ENCODE measurements at regions not wholly inside any gene's neighbourhood (a gene's known extent, or its start where the extent isn't known, plus 50 kb on each side); places are given as distances from the start of the nearest gene placed in this dataset.

GRCh38 chr15:60093273-60094067 lies 89.4 kb downstream of the FOXB1 start:
- Histone ChIP-seq H3K4me1 (ENCODE audit: control insufficient read depth, insufficient read depth, low read length, unreplicated experiment) (peaks cover 45% of the 10 kb centered on the region), H3K36me3 (ENCODE audit: insufficient read depth, low read length) (no peaks in the 10 kb centered on the region), H3K27ac (ENCODE audit: low read depth, low read length) (no peak overlapping the region), H2AFZ (ENCODE audit: low read length, unreplicated experiment) (no peak overlapping the region), H3K79me2 (ENCODE audit: control insufficient read depth, insufficient read depth, low read length, unreplicated experiment) (no peaks in the 10 kb centered on the region), H3K27me3 (ENCODE audit: insufficient read depth, low read length) (no peaks in the 10 kb centered on the region), H3K4me3 (ENCODE audit: low read depth, low read length) (no peak overlapping the region)

GRCh38 chr15:60095711-60096110 lies 91.6 kb downstream of the FOXB1 start:
- no peaks in the 10 kb centered on the region for H3K79me2 ChIP-seq (ENCODE audit: control insufficient read depth, insufficient read depth, low read length, unreplicated experiment)
- no peaks in the 10 kb centered on the region for H3K27me3 ChIP-seq (ENCODE audit: insufficient read depth, low read length)
- no peaks in the 10 kb centered on the region for H3K36me3 ChIP-seq (ENCODE audit: insufficient read depth, low read length)
- peak overlapping the region; percentile 86 for H3K27ac ChIP-seq (ENCODE audit: low read depth, low read length)
- H3K4me1 ChIP-seq (ENCODE audit: control insufficient read depth, insufficient read depth, low read length, unreplicated experiment) = peaks cover 37% of the 10 kb centered on the region
- peak overlapping the region; percentile 87 for H2AFZ ChIP-seq (ENCODE audit: low read length, unreplicated experiment)
- H3K4me3 ChIP-seq (ENCODE audit: low read depth, low read length) = no peak overlapping the region

- Histone ChIP-seq H2AFZ (ENCODE audit: low read length, unreplicated experiment) (peak overlapping the region; percentile 87), H3K4me3 (ENCODE audit: low read depth, low read length) (no peak overlapping the region), H3K79me2 (ENCODE audit: control insufficient read depth, insufficient read depth, low read length, unreplicated experiment) (no peaks in the 10 kb centered on the region), H3K27me3 (ENCODE audit: insufficient read depth, low read length) (no peaks in the 10 kb centered on the region), H3K36me3 (ENCODE audit: insufficient read depth, low read length) (no peaks in the 10 kb centered on the region), H3K27ac (ENCODE audit: low read depth, low read length) (peak overlapping the region; percentile 86), H3K4me1 (ENCODE audit: control insufficient read depth, insufficient read depth, low read length, unreplicated experiment) (peaks cover 33% of the 10 kb centered on the region)
These were observed 92.0 kb downstream of the FOXB1 start for GRCh38 chr15:60096157-60096556.

- Histone ChIP-seq H3K27ac (ENCODE audit: low read depth, low read length) (no peak overlapping the region), H3K27me3 (ENCODE audit: insufficient read depth, low read length) (no peaks in the 10 kb centered on the region), H2AFZ (ENCODE audit: low read length, unreplicated experiment) (no peak overlapping the region), H3K36me3 (ENCODE audit: insufficient read depth, low read length) (no peaks in the 10 kb centered on the region), H3K4me1 (ENCODE audit: control insufficient read depth, insufficient read depth, low read length, unreplicated experiment) (peaks cover 6% of the 10 kb centered on the region), H3K4me3 (ENCODE audit: low read depth, low read length) (no peak overlapping the region), H3K79me2 (ENCODE audit: control insufficient read depth, insufficient read depth, low read length, unreplicated experiment) (no peaks in the 10 kb centered on the region)
These were observed 97.3 kb downstream of the FOXB1 start for GRCh38 chr15:60101416-60101815.

- H3K4me3 ChIP-seq (ENCODE audit: low read depth, low read length) = no peak overlapping the region
These were observed 98.6 kb downstream of the FOXB1 start for GRCh38 chr15:60102748-60103147.

GRCh38 chr15:60110909-60111308 lies 106.8 kb downstream of the FOXB1 start:
- Histone ChIP-seq H2AFZ (ENCODE audit: low read length, unreplicated experiment) (no peak overlapping the region), H3K27ac (ENCODE audit: low read depth, low read length) (no peak overlapping the region), H3K4me3 (ENCODE audit: low read depth, low read length) (no peak overlapping the region), H3K79me2 (ENCODE audit: control insufficient read depth, insufficient read depth, low read length, unreplicated experiment) (no peaks in the 10 kb centered on the region), H3K36me3 (ENCODE audit: insufficient read depth, low read length) (no peaks in the 10 kb centered on the region), H3K4me1 (ENCODE audit: control insufficient read depth, insufficient read depth, low read length, unreplicated experiment) (peaks cover 4% of the 10 kb centered on the region), H3K27me3 (ENCODE audit: insufficient read depth, low read length) (no peaks in the 10 kb centered on the region)

More at GRCh38 chr15:60102748-60103147, 98.6 kb downstream of the FOXB1 start:
- no peaks in the 10 kb centered on the region for H3K36me3 ChIP-seq (ENCODE audit: insufficient read depth, low read length)
- H3K79me2 ChIP-seq (ENCODE audit: control insufficient read depth, insufficient read depth, low read length, unreplicated experiment) = no peaks in the 10 kb centered on the region
- no peaks in the 10 kb centered on the region for H3K27me3 ChIP-seq (ENCODE audit: insufficient read depth, low read length)
- no peak overlapping the region for H2AFZ ChIP-seq (ENCODE audit: low read length, unreplicated experiment)
- no peak overlapping the region for H3K27ac ChIP-seq (ENCODE audit: low read depth, low read length)
- H3K4me1 ChIP-seq (ENCODE audit: control insufficient read depth, insufficient read depth, low read length, unreplicated experiment) = no peaks in the 10 kb centered on the region

GRCh38 chr15:60115579-60116380 lies 111.7 kb downstream of the FOXB1 start:
- no peaks in the 10 kb centered on the region for H3K79me2 ChIP-seq (ENCODE audit: control insufficient read depth, insufficient read depth, low read length, unreplicated experiment)
- H2AFZ ChIP-seq (ENCODE audit: low read length, unreplicated experiment) = no peak overlapping the region
- H3K27ac ChIP-seq (ENCODE audit: low read depth, low read length) = no peak overlapping the region
- no peak overlapping the region for H3K4me3 ChIP-seq (ENCODE audit: low read depth, low read length)
- no peaks in the 10 kb centered on the region for H3K36me3 ChIP-seq (ENCODE audit: insufficient read depth, low read length)
- peaks cover 18% of the 10 kb centered on the region; the same call in 1 of the 2 replicates for H3K27me3 ChIP-seq (ENCODE audit: insufficient read depth, low read length)
- peaks cover 8% of the 10 kb centered on the region for H3K4me1 ChIP-seq (ENCODE audit: control insufficient read depth, insufficient read depth, low read length, unreplicated experiment)

- Histone ChIP-seq H3K4me3 (ENCODE audit: low read depth, low read length) (no peak overlapping the region), H2AFZ (ENCODE audit: low read length, unreplicated experiment) (no peak overlapping the region), H3K27me3 (ENCODE audit: insufficient read depth, low read length) (peaks cover 18% of the 10 kb centered on the region; the same call in 1 of the 2 replicates), H3K27ac (ENCODE audit: low read depth, low read length) (no peak overlapping the region), H3K36me3 (ENCODE audit: insufficient read depth, low read length) (no peaks in the 10 kb centered on the region), H3K79me2 (ENCODE audit: control insufficient read depth, insufficient read depth, low read length, unreplicated experiment) (no peaks in the 10 kb centered on the region), H3K4me1 (ENCODE audit: control insufficient read depth, insufficient read depth, low read length, unreplicated experiment) (peaks cover 8% of the 10 kb centered on the region)
These were observed 112.5 kb downstream of the FOXB1 start for GRCh38 chr15:60116456-60117089.

GRCh38 chr15:60118146-60118545 lies 114.0 kb downstream of the FOXB1 start:
- Histone ChIP-seq H3K4me1 (ENCODE audit: control insufficient read depth, insufficient read depth, low read length, unreplicated experiment) (peaks cover 8% of the 10 kb centered on the region), H3K27me3 (ENCODE audit: insufficient read depth, low read length) (peaks cover 18% of the 10 kb centered on the region; the same call in 1 of the 2 replicates), H3K27ac (ENCODE audit: low read depth, low read length) (no peak overlapping the region), H3K36me3 (ENCODE audit: insufficient read depth, low read length) (no peaks in the 10 kb centered on the region), H2AFZ (ENCODE audit: low read length, unreplicated experiment) (no peak overlapping the region), H3K4me3 (ENCODE audit: low read depth, low read length) (no peak overlapping the region), H3K79me2 (ENCODE audit: control insufficient read depth, insufficient read depth, low read length, unreplicated experiment) (no peaks in the 10 kb centered on the region)

GRCh38 chr15:60118626-60119025 lies 114.5 kb downstream of the FOXB1 start:
- Histone ChIP-seq H3K79me2 (ENCODE audit: control insufficient read depth, insufficient read depth, low read length, unreplicated experiment) (no peaks in the 10 kb centered on the region), H3K27ac (ENCODE audit: low read depth, low read length) (no peak overlapping the region), H2AFZ (ENCODE audit: low read length, unreplicated experiment) (no peak overlapping the region), H3K4me1 (ENCODE audit: control insufficient read depth, insufficient read depth, low read length, unreplicated experiment) (peaks cover 8% of the 10 kb centered on the region), H3K4me3 (ENCODE audit: low read depth, low read length) (no peak overlapping the region), H3K36me3 (ENCODE audit: insufficient read depth, low read length) (no peaks in the 10 kb centered on the region), H3K27me3 (ENCODE audit: insufficient read depth, low read length) (peaks cover 18% of the 10 kb centered on the region; the same call in 1 of the 2 replicates)
